HG03520 (cell line): ENCODE measurements at regions not wholly inside any gene's neighbourhood (a gene's known extent, or its start where the extent isn't known, plus 50 kb on each side); places are given as distances from the start of the nearest gene placed in this dataset.
"Not testable (repeated sequence)": the region's sequence is repeated elsewhere in the genome, so short reads cannot be mapped to it uniquely, and the experiment has no call there.

Source experiments
- ATAC-seq: cut with Tn5 transposase; IDR thresholded peaks from one replicate; pipeline ENCODE4 v1.9.1; 2021; ENCODE audit warnings: mild to moderate bottlenecking, moderate library complexity; ENCODE audit not compliant: unreplicated experiment

- ATAC-seq: no peak
These were observed 104.9 kb downstream of the FEM1C start for GRCh38 chr5:115439639-115440038.

GRCh38 chr5:115439042-115439441, 105.5 kb downstream of the FEM1C start:
- ATAC-seq: no peak

- ATAC-seq: peak; percentile 56
These were observed 108.5 kb downstream of the FEM1C start for GRCh38 chr5:115435778-115436712.

- no peak for ATAC-seq
These were observed 109.4 kb downstream of the FEM1C start for GRCh38 chr5:115435065-115435777.

GRCh38 chr5:115433918-115434317, 110.7 kb downstream of the FEM1C start:
- no peak for ATAC-seq

- ATAC-seq: no peak
These were observed 111.9 kb downstream of the FEM1C start for GRCh38 chr5:115432691-115433090.

- no peak for ATAC-seq
These were observed 113.5 kb downstream of the FEM1C start for GRCh38 chr5:115431116-115431515.

GRCh38 chr5:115430374-115430773, 114.2 kb downstream of the FEM1C start:
- ATAC-seq: no peak

- no peak for ATAC-seq
These were observed 115.1 kb downstream of the FEM1C start for GRCh38 chr5:115429345-115429940.

GRCh38 chr5:115428676-115429075, 115.9 kb downstream of the FEM1C start:
- ATAC-seq: no peak

- ATAC-seq: no peak
These were observed 116.3 kb downstream of the FEM1C start for GRCh38 chr5:115428248-115428647.

GRCh38 chr5:115424446-115424845, 120.1 kb downstream of the FEM1C start:
- ATAC-seq: no peak

- ATAC-seq: no peak
These were observed 120.5 kb downstream of the FEM1C start for GRCh38 chr5:115424030-115424429.

GRCh38 chr5:115423541-115423940, 121.0 kb downstream of the FEM1C start:
- no peak for ATAC-seq

GRCh38 chr5:115423051-115423450, 121.5 kb downstream of the FEM1C start:
- ATAC-seq: no peak

- ATAC-seq: not testable (repeated sequence)
These were observed 123.8 kb downstream of the FEM1C start for GRCh38 chr5:115420812-115421211.

GRCh38 chr5:115419846-115420585, 123.6 kb upstream of the CCDC112 start:
- no peak for ATAC-seq

GRCh38 chr5:115418788-115419187, 122.3 kb upstream of the CCDC112 start:
- ATAC-seq: no peak

- no peak for ATAC-seq
These were observed 120.6 kb upstream of the CCDC112 start for GRCh38 chr5:115417076-115417475.

- ATAC-seq: peak; percentile 51
These were observed 118.7 kb upstream of the CCDC112 start for GRCh38 chr5:115415143-115415491.
